HCT116 (cell line): ENCODE measurements at regions not wholly inside any gene's neighbourhood (a gene's known extent, or its start where the extent isn't known, plus 50 kb on each side); places are given as distances from the start of the nearest gene placed in this dataset.

Experiments
- ATAC-seq: fragments of 200-7000 bp; cut with Tn5 transposase; 2 replicates; pipeline ENCODE4 v1.9.1; 2020; ENCODE audit warnings: mild to moderate bottlenecking, moderate library complexity
- BruUV-seq: library from RNA; stranded (reverse); fragments of 400-500 nt; replicated peaks from 2 replicates; lab custom pipeline; 2021; lab: Mats Ljungman, UMichigan
- CTCF ChIA-PET: fragments of 300-600 bp; sonication (Branson Sonifier 250); formaldehyde crosslinking; loops from one replicate; lab custom pipeline; 2021; ENCODE audit warnings: antibody characterized with exemption; lab: Charles Lee
- POLR2A ChIA-PET: fragments of 300-600, 350-600 bp; sonication (Branson Sonifier 250); formaldehyde crosslinking; loops from one replicate; lab custom pipeline; 2021; ENCODE audit warnings: antibody characterized with exemption; lab: Charles Lee
- RAD21 ChIA-PET, 2 experiments: fragments of 300-600 bp; sonication (Branson Sonifier 250); formaldehyde crosslinking; loops; one replicate each; lab custom pipeline; 2023; ENCODE audit warnings: low total read pairs in 2 of 2; ENCODE audit not compliant: uncharacterized antibody in 2 of 2, unreplicated experiment in 2 of 2, low non-redundant PET in 1 of 2; lab: Charles Lee
- DNase-seq: peaks from one replicate; pipeline ENCODE4 v3.0.0-alpha.2; 2010; ENCODE audit warnings: low read depth, low spot score
- H2AFZ ChIP-seq: fragments of 200-600 bp; shearing (Covaris generic), sonication (generic); 2 replicates; pipeline ENCODE4 v1.6.1; 2017; ENCODE audit warnings: low read depth, mixed run types, mixed read lengths, antibody characterized with exemption, low read length; ENCODE audit not compliant: poor library complexity, severe bottlenecking
- H3K27ac ChIP-seq: 2 replicates; pipeline ENCODE4 v1.5.1; 2012; ENCODE audit warnings: low read depth, low read length
- H3K27me3 ChIP-seq: fragments of 200-600 bp; sonication (generic); 2 replicates; pipeline ENCODE4 v1.6.1; 2016; ENCODE audit warnings: mixed run types, low read length, mixed read lengths; ENCODE audit not compliant: insufficient read depth
- H3K36me3 ChIP-seq, 2 experiments: fragments of 200-500 bp in 1 of 2; fragments of 200-600 bp in 1 of 2; sonication (Bioruptor generic) in 1 of 2; sonication (generic) in 1 of 2; 2 replicates each; pipeline versions ENCODE4 v1.5.1 to v1.6.1; 2014 to 2016; ENCODE audit warnings: low read length in 2 of 2, inconsistent platforms in 1 of 2, mixed read lengths in 1 of 2, mixed run types in 1 of 2; ENCODE audit not compliant: insufficient read depth in 2 of 2, control insufficient read depth in 1 of 2
- H3K4me1 ChIP-seq, 2 experiments: fragments of 200-600 bp in 1 of 2; sonication (generic) in 1 of 2; 2 replicates each; pipeline versions ENCODE4 v1.5.1 to v1.6.1; 2012 to 2017; ENCODE audit warnings: low read length in 2 of 2, inconsistent platforms in 1 of 2, mild to moderate bottlenecking in 1 of 2, mixed read lengths in 1 of 2, mixed run types in 1 of 2, moderate library complexity in 1 of 2; ENCODE audit not compliant: insufficient read depth in 2 of 2, control insufficient read depth in 1 of 2
- H3K4me2 ChIP-seq: fragments of 200-600 bp; sonication (generic); 2 replicates; pipeline ENCODE4 v1.6.1; 2017; ENCODE audit warnings: mixed run types, low read length, mixed read lengths
- H3K4me3 ChIP-seq, 2 experiments: fragments of 200-600 bp in 1 of 2; sonication (generic) in 1 of 2; replicated peaks in 1 of 2; 2 replicates each; pipeline ENCODE4 v1.5.1; 2011 to 2016; ENCODE audit warnings: low read length in 2 of 2, control low read depth in 1 of 2, low read depth in 1 of 2, mild to moderate bottlenecking in 1 of 2, mixed read lengths in 1 of 2, mixed run types in 1 of 2
- H3K79me2 ChIP-seq: fragments of 200-600 bp; sonication (generic); 2 replicates; pipeline ENCODE4 v1.6.1; 2017; ENCODE audit warnings: mild to moderate bottlenecking, mixed run types, low read length, moderate library complexity, mixed read lengths; ENCODE audit not compliant: insufficient read depth
- H3K9ac ChIP-seq: fragments of 200-600 bp; sonication (generic); 2 replicates; pipeline ENCODE4 v1.6.1; 2016; ENCODE audit warnings: low read length, mixed read lengths
- H3K9me2 ChIP-seq: fragments of 200-600 bp; sonication (generic), shearing (Covaris generic); 2 replicates; pipeline ENCODE4 v1.6.1; 2017; ENCODE audit warnings: mixed run types, mild to moderate bottlenecking, moderate library complexity; ENCODE audit not compliant: insufficient read depth
- H3K9me3 ChIP-seq, 2 experiments: fragments of 200-500 bp in 1 of 2; fragments of 200-600 bp in 1 of 2; sonication (Bioruptor generic) in 1 of 2; sonication (generic) in 1 of 2; 2 replicates each; pipeline ENCODE4 v1.6.1; 2014 to 2017; ENCODE audit warnings: low read length in 2 of 2, mixed read lengths in 2 of 2, inconsistent platforms in 1 of 2, low read depth in 1 of 2, mild to moderate bottlenecking in 1 of 2, mixed run types in 1 of 2, moderate library complexity in 1 of 2; ENCODE audit not compliant: control insufficient read depth in 1 of 2, insufficient read depth in 1 of 2
- H4K20me1 ChIP-seq: fragments of 200-600 bp; sonication (generic), shearing (Covaris generic); 2 replicates; pipeline ENCODE4 v1.6.1; 2017; ENCODE audit warnings: mixed run types, mild to moderate bottlenecking, moderate library complexity; ENCODE audit not compliant: insufficient read depth
- ATF3 ChIP-seq: IDR thresholded peaks from 2 replicates; pipeline ENCODE4 v1.6.1; 2012
- CBX3 ChIP-seq: IDR thresholded peaks from 2 replicates; pipeline ENCODE4 v1.6.1; 2012; ENCODE audit warnings: low read depth
- CEBPB ChIP-seq: IDR thresholded peaks from 2 replicates; pipeline ENCODE4 v1.6.1; 2012; ENCODE audit warnings: low read depth
- ELF1 ChIP-seq: IDR thresholded peaks from 2 replicates; pipeline ENCODE4 v1.6.1; 2012; ENCODE audit warnings: low read depth, borderline replicate concordance
- EZH2phosphoT487 ChIP-seq: fragments of 200-600 bp; IDR thresholded peaks from 2 replicates; pipeline ENCODE4 v1.6.1; 2018; ENCODE audit warnings: antibody characterized with exemption, borderline replicate concordance
- FOSL1 ChIP-seq: IDR thresholded peaks from 2 replicates; pipeline ENCODE4 v1.6.1; 2012; ENCODE audit warnings: low read depth
- JUND ChIP-seq: IDR thresholded peaks from 2 replicates; pipeline ENCODE4 v1.6.1; 2012
- MAX ChIP-seq: IDR thresholded peaks from 2 replicates; pipeline ENCODE4 v1.6.1; 2012
- POLR2AphosphoS5 ChIP-seq: IDR thresholded peaks from 2 replicates; pipeline ENCODE4 v1.6.1; 2011; ENCODE audit warnings: mild to moderate bottlenecking, low read depth, low read length, moderate library complexity
- SRF ChIP-seq: IDR thresholded peaks from 2 replicates; pipeline ENCODE4 v1.6.1; 2012; ENCODE audit warnings: low read depth
- TCF7L2 ChIP-seq: IDR thresholded peaks from 2 replicates; pipeline ENCODE4 v1.7.0; 2011; ENCODE audit warnings: borderline replicate concordance, inconsistent platforms; ENCODE audit not compliant: insufficient read depth, insufficient read length; ENCODE audit errors: extremely low read depth
- YY1 ChIP-seq: IDR thresholded peaks from 2 replicates; pipeline ENCODE4 v1.6.1; 2011; ENCODE audit warnings: low read length, low read depth, moderate library complexity, mild to moderate bottlenecking; ENCODE audit not compliant: insufficient replicate concordance; ENCODE audit errors: extremely low read depth
- ZFX ChIP-seq: fragments of 450-650 bp; IDR thresholded peaks from 2 replicates; pipeline ENCODE4 v1.6.1; 2017
- ZNF274 ChIP-seq: fragments of 200-500 bp; sonication (Bioruptor generic); IDR thresholded peaks from 2 replicates; pipeline ENCODE4 v1.6.1; 2014; ENCODE audit warnings: mild to moderate bottlenecking, low read depth, low read length, inconsistent platforms
- intact Hi-C: fragments of 100-400 bp; cut with micrococcal nuclease; formaldehyde crosslinking; loops from 2 replicates; pipeline ENCODE4 v1.10.0; 2022
- TF ChIP-seq, protein P1 (sequence below): IDR thresholded peaks from 2 replicates; pipeline ENCODE4 v1.6.1; 2011; ENCODE audit warnings: mild to moderate bottlenecking, low read length, moderate library complexity; ENCODE audit not compliant: insufficient replicate concordance; ENCODE audit errors: extremely low read depth
- TF ChIP-seq, protein P2 (sequence below): IDR thresholded peaks from 2 replicates; pipeline ENCODE4 v1.6.1; 2012; ENCODE audit warnings: low read depth

DNA sequence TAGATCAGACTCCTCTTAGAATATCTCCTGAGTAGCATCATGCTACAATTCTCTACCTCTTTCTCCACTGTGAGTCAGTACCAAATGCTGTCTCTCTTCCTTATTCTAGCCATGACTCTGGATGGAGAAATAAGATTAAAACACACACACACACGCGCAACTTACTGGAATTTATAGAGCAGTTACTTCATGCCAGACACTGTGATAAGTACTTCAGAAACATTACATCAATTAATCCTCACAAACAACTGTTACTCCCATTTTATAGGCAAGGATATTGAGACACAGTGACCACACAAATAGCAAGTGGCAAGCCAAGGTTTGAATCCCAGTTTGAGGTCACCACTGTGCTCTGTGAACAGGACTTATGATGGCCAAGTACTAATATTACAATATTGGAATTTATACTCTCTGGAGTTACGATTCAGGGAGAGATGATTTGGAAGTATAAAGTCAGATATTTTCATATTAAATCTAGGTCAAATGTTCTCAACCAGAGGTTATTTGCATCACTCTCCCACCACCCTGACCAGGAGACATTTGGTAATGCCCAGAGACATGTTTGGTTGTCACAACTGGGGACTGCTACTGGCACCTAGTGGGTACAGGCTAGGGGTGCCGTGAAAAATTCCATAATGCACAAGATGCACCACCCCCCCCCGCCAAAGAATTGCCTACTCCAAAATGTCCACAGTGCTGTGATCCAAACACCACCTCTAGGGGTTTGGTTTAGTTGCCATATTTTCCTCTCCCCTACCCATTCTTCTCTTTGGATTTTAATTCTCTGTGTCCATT is 221.6 kb downstream of the LTN1 start:
- no peaks in the 10 kb centered on the region for H3K4me1 ChIP-seq
- H3K4me3 ChIP-seq: no peak overlapping the region
- intact Hi-C loops: no loop called here
- peaks cover 5% of the 10 kb centered on the region; the same call in 1 of the 2 replicates for H3K27me3 ChIP-seq
- ChIA-PET RAD21 (no interaction called here), POLR2A (no interaction called here), CTCF (no interaction called here)
- H3K79me2 ChIP-seq: no peaks in the 10 kb centered on the region
- ATAC-seq: no peak
- no TSS peak for BruUV-seq
- no peak overlapping the region for H3K27ac ChIP-seq
- no peaks in the 10 kb centered on the region for H3K36me3 ChIP-seq
- H4K20me1 ChIP-seq: no peaks in the 10 kb centered on the region
- DNase-seq: no peak
- no peaks in the 10 kb centered on the region for H3K9me3 ChIP-seq
- TF ChIP-seq, protein P1, sequence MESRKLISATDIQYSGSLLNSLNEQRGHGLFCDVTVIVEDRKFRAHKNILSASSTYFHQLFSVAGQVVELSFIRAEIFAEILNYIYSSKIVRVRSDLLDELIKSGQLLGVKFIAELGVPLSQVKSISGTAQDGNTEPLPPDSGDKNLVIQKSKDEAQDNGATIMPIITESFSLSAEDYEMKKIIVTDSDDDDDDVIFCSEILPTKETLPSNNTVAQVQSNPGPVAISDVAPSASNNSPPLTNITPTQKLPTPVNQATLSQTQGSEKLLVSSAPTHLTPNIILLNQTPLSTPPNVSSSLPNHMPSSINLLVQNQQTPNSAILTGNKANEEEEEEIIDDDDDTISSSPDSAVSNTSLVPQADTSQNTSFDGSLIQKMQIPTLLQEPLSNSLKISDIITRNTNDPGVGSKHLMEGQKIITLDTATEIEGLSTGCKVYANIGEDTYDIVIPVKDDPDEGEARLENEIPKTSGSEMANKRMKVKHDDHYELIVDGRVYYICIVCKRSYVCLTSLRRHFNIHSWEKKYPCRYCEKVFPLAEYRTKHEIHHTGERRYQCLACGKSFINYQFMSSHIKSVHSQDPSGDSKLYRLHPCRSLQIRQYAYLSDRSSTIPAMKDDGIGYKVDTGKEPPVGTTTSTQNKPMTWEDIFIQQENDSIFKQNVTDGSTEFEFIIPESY: no peak
- TF ChIP-seq TCF7L2: no peak
- no peak for TF ChIP-seq CBX3
- no peak for TF ChIP-seq MAX
- TF ChIP-seq CEBPB: no peak
- TF ChIP-seq, protein P2, sequence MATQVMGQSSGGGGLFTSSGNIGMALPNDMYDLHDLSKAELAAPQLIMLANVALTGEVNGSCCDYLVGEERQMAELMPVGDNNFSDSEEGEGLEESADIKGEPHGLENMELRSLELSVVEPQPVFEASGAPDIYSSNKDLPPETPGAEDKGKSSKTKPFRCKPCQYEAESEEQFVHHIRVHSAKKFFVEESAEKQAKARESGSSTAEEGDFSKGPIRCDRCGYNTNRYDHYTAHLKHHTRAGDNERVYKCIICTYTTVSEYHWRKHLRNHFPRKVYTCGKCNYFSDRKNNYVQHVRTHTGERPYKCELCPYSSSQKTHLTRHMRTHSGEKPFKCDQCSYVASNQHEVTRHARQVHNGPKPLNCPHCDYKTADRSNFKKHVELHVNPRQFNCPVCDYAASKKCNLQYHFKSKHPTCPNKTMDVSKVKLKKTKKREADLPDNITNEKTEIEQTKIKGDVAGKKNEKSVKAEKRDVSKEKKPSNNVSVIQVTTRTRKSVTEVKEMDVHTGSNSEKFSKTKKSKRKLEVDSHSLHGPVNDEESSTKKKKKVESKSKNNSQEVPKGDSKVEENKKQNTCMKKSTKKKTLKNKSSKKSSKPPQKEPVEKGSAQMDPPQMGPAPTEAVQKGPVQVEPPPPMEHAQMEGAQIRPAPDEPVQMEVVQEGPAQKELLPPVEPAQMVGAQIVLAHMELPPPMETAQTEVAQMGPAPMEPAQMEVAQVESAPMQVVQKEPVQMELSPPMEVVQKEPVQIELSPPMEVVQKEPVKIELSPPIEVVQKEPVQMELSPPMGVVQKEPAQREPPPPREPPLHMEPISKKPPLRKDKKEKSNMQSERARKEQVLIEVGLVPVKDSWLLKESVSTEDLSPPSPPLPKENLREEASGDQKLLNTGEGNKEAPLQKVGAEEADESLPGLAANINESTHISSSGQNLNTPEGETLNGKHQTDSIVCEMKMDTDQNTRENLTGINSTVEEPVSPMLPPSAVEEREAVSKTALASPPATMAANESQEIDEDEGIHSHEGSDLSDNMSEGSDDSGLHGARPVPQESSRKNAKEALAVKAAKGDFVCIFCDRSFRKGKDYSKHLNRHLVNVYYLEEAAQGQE: no peak
- TF ChIP-seq ZFX: no peak
- no peak for TF ChIP-seq ZNF274
- no peak for TF ChIP-seq SRF
- no peak for TF ChIP-seq YY1
- no peak for TF ChIP-seq ATF3
- TF ChIP-seq JUND: no peak
- TF ChIP-seq FOSL1: no peak
- TF ChIP-seq POLR2AphosphoS5: no peak
- no peak for TF ChIP-seq EZH2phosphoT487
- TF ChIP-seq ELF1: no peak
- H3K4me2 ChIP-seq: no peak overlapping the region
- H3K9ac ChIP-seq: no peak overlapping the region
- H3K9me2 ChIP-seq: no peaks in the 10 kb centered on the region
- no peak overlapping the region for H2AFZ ChIP-seq
